Transverse colon (tissue), 4 donors: ENCODE measurements at regions not wholly inside any gene's neighbourhood (a gene's known extent, or its start where the extent isn't known, plus 50 kb on each side); places are given as distances from the start of the nearest gene placed in this dataset.

Experiments
- CTCF ChIP-seq, 5 experiments: fragments of 200-600 bp in 3 of 5; fragments of 450-650 bp in 2 of 5; sonication (generic) in 3 of 5; IDR thresholded peaks; 1 replicate in 2 of 5; 2 replicates in 3 of 5; pipeline ENCODE4 v1.5.1; 2016 to 2017; ENCODE audit warnings: antibody characterized with exemption in 5 of 5, inconsistent platforms in 3 of 5, mild to moderate bottlenecking in 2 of 5, moderate library complexity in 1 of 5
- EP300 ChIP-seq: sonication (generic); formaldehyde crosslinking; IDR thresholded peaks from one replicate; pipeline ENCODE4 v1.6.1; 2017; ENCODE audit warnings: antibody characterized with exemption, low read depth
- POLR2AphosphoS5 ChIP-seq, 3 donors: sonication (generic); formaldehyde crosslinking; IDR thresholded peaks; one replicate each; pipeline ENCODE4 v1.6.1; 2016; ENCODE audit warnings: antibody characterized with exemption in 3 of 3

- TF ChIP-seq CTCF (IDR thresholded peaks at IDR 0.05) (no peak), POLR2AphosphoS5 (IDR thresholded peaks at IDR 0.05) (no peak), EP300 (no peak)
Observed at GRCh38 chr13:34842466-34842865, 99.6 kb upstream of the NBEA start.
